ENCODE measurements at regions not wholly inside any gene's neighbourhood (a gene's known extent, or its start where the extent isn't known, plus 50 kb on each side); places are given as distances from the start of the nearest gene placed in this dataset.

- no peaks in the 10 kb centered on the region for H3K27me3 ChIP-seq (ENCODE audit: insufficient read depth, poor library complexity, severe bottlenecking)
- TF ChIP-seq GABPA (IDR thresholded peaks at IDR 0.05; ENCODE audit: low read depth): no peak
- TF ChIP-seq SPI1 (IDR thresholded peaks at IDR 0.05; ENCODE audit: borderline replicate concordance, low read depth): no peak
- no peak overlapping the region for H3K4me3 ChIP-seq (replicated peaks; ENCODE audit: insufficient read depth, low read length)
- DNase-seq (ENCODE audit: low read depth in 1 of 2, low spot score in 1 of 2): no peak
- no peak overlapping the region for H3K27ac ChIP-seq (replicated peaks)
Observed at GRCh38 chr13:58056426-58056825, 424.9 kb downstream of the PCDH17 start.

- no peaks in the 10 kb centered on the region for H3K27me3 ChIP-seq (ENCODE audit: insufficient read depth, poor library complexity, severe bottlenecking)
- no peak overlapping the region for H3K27ac ChIP-seq (replicated peaks)
- H3K4me3 ChIP-seq (replicated peaks; ENCODE audit: insufficient read depth, low read length): no peak overlapping the region
- DNase-seq (ENCODE audit: low read depth in 1 of 2, low spot score in 1 of 2): no peak
- no peak for TF ChIP-seq POLR2AphosphoS5 (IDR thresholded peaks at IDR 0.05; ENCODE audit: low read depth)
- TF ChIP-seq REST (IDR thresholded peaks at IDR 0.05; ENCODE audit: insufficient replicate concordance, low read depth): no peak
- TF ChIP-seq CTCF (IDR thresholded peaks at IDR 0.05; ENCODE audit: insufficient read depth, low read length): no peak
- TF ChIP-seq SPI1 (IDR thresholded peaks at IDR 0.05; ENCODE audit: borderline replicate concordance, low read depth): no peak
- TF ChIP-seq GABPA (IDR thresholded peaks at IDR 0.05; ENCODE audit: low read depth): no peak
Observed at GRCh38 chr13:58059624-58060023, 428.1 kb downstream of the PCDH17 start.

- TF ChIP-seq REST (IDR thresholded peaks at IDR 0.05; ENCODE audit: insufficient replicate concordance, low read depth) (no peak), GABPA (IDR thresholded peaks at IDR 0.05; ENCODE audit: low read depth) (no peak), SPI1 (IDR thresholded peaks at IDR 0.05; ENCODE audit: borderline replicate concordance, low read depth) (no peak), CTCF (IDR thresholded peaks at IDR 0.05; ENCODE audit: insufficient read depth, low read length) (no peak), POLR2AphosphoS5 (IDR thresholded peaks at IDR 0.05; ENCODE audit: low read depth) (no peak)
- Histone ChIP-seq H3K27ac (replicated peaks) (no peak overlapping the region), H3K27me3 (ENCODE audit: insufficient read depth, poor library complexity, severe bottlenecking) (peaks cover 33% of the 10 kb centered on the region), H3K4me3 (replicated peaks; ENCODE audit: insufficient read depth, low read length) (no peak overlapping the region)
- DNase-seq (ENCODE audit: low read depth in 1 of 2, low spot score in 1 of 2): no peak
Observed at GRCh38 chr13:58080806-58081205, 449.3 kb downstream of the PCDH17 start.

GRCh38 chr13:58081301-58081820 is 449.8 kb downstream of the PCDH17 start:
- TF ChIP-seq SPI1 (IDR thresholded peaks at IDR 0.05; ENCODE audit: borderline replicate concordance, low read depth) (no peak), REST (IDR thresholded peaks at IDR 0.05; ENCODE audit: insufficient replicate concordance, low read depth) (no peak), POLR2AphosphoS5 (IDR thresholded peaks at IDR 0.05; ENCODE audit: low read depth) (no peak), GABPA (IDR thresholded peaks at IDR 0.05; ENCODE audit: low read depth) (no peak), CTCF (IDR thresholded peaks at IDR 0.05; ENCODE audit: insufficient read depth, low read length) (no peak)
- Histone ChIP-seq H3K27ac (replicated peaks) (no peak overlapping the region), H3K27me3 (ENCODE audit: insufficient read depth, poor library complexity, severe bottlenecking) (peaks cover 34% of the 10 kb centered on the region), H3K4me3 (replicated peaks; ENCODE audit: insufficient read depth, low read length) (no peak overlapping the region)
- DNase-seq (ENCODE audit: low read depth in 1 of 2, low spot score in 1 of 2): no peak

All from HL-60 (cell line).